ENCODE measurements at regions not wholly inside any gene's neighbourhood (a gene's known extent, or its start where the extent isn't known, plus 50 kb on each side); places are given as distances from the start of the nearest gene placed in this dataset.

- 81% methylated on average over 4 to 5 of the region's 5 CpGs for WGBS, 2 experiments (ENCODE audit: insufficient coverage in 2 of 2)
- Histone ChIP-seq H3K36me3 (ENCODE audit: control insufficient read depth, insufficient read depth, low read length) (no peaks in the 10 kb centered on the region), H3K4me3 (ENCODE audit: extremely low read depth, insufficient read depth, low read length, poor library complexity, severe bottlenecking) (no peak overlapping the region), H3K27ac (ENCODE audit: low read depth, low read length, severe bottlenecking) (no peak overlapping the region), H3K4me1 (ENCODE audit: control insufficient read depth, insufficient read depth, low read length, poor library complexity, severe bottlenecking) (no peaks in the 10 kb centered on the region), H3K9me3 (ENCODE audit: control insufficient read depth, low read length) (no peaks in the 10 kb centered on the region)
Observed at GRCh38 chr1:29779146-29779545, 542.8 kb downstream of the PTPRU start.

DNA sequence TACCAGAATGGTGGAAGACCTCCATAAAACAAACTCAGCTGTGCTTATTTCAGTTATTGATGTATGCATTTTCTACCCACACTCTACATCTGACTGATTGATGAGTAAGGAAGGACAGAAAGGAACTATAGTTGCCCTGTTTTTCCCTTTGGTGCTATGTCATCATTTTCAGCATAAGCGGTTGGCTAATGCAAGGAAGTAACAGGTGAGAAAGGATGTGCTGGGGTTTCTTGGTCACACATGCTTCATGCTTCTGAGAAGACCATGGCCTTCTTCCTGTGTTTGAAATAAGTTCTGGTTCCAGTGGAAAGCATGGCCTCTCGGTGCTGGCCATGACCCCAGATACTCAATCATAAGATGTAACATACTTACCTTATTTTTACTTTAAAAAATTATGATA lies 541.2 kb downstream of the PTPRU start:
- H3K36me3 ChIP-seq (ENCODE audit: control insufficient read depth, insufficient read depth, low read length) = no peaks in the 10 kb centered on the region
- H3K4me3 ChIP-seq (ENCODE audit: extremely low read depth, insufficient read depth, low read length, poor library complexity, severe bottlenecking) = no peak overlapping the region
- 89 to 100% methylated on average over 1 of the region's 2 CpGs for WGBS, 2 experiments (ENCODE audit: insufficient coverage in 2 of 2)
- no peak overlapping the region for H3K27ac ChIP-seq (ENCODE audit: low read depth, low read length, severe bottlenecking)
- no peaks in the 10 kb centered on the region for H3K9me3 ChIP-seq (ENCODE audit: control insufficient read depth, low read length)
- H3K4me1 ChIP-seq (ENCODE audit: control insufficient read depth, insufficient read depth, low read length, poor library complexity, severe bottlenecking) = no peaks in the 10 kb centered on the region

GRCh38 chr1:29774355-29774754 lies 538.0 kb downstream of the PTPRU start:
- Histone ChIP-seq H3K4me3 (ENCODE audit: extremely low read depth, insufficient read depth, low read length, poor library complexity, severe bottlenecking) (no peak overlapping the region), H3K9me3 (ENCODE audit: control insufficient read depth, low read length) (no peaks in the 10 kb centered on the region), H3K27ac (ENCODE audit: low read depth, low read length, severe bottlenecking) (no peak overlapping the region), H3K36me3 (ENCODE audit: control insufficient read depth, insufficient read depth, low read length) (no peaks in the 10 kb centered on the region), H3K4me1 (ENCODE audit: control insufficient read depth, insufficient read depth, low read length, poor library complexity, severe bottlenecking) (no peaks in the 10 kb centered on the region)
- WGBS, 2 experiments (ENCODE audit: insufficient coverage in 2 of 2) = no CpG with 5 or more reads among the region's 2 CpGs

GRCh38 chr1:29772584-29773100 lies 536.3 kb downstream of the PTPRU start:
- WGBS, 2 experiments (ENCODE audit: insufficient coverage in 2 of 2) = 72 to 78% methylated on average over 3 of the region's 4 CpGs
- Histone ChIP-seq H3K4me1 (ENCODE audit: control insufficient read depth, insufficient read depth, low read length, poor library complexity, severe bottlenecking) (no peaks in the 10 kb centered on the region), H3K27ac (ENCODE audit: low read depth, low read length, severe bottlenecking) (no peak overlapping the region), H3K9me3 (ENCODE audit: control insufficient read depth, low read length) (no peaks in the 10 kb centered on the region), H3K36me3 (ENCODE audit: control insufficient read depth, insufficient read depth, low read length) (no peaks in the 10 kb centered on the region), H3K4me3 (ENCODE audit: extremely low read depth, insufficient read depth, low read length, poor library complexity, severe bottlenecking) (no peak overlapping the region)

DNA sequence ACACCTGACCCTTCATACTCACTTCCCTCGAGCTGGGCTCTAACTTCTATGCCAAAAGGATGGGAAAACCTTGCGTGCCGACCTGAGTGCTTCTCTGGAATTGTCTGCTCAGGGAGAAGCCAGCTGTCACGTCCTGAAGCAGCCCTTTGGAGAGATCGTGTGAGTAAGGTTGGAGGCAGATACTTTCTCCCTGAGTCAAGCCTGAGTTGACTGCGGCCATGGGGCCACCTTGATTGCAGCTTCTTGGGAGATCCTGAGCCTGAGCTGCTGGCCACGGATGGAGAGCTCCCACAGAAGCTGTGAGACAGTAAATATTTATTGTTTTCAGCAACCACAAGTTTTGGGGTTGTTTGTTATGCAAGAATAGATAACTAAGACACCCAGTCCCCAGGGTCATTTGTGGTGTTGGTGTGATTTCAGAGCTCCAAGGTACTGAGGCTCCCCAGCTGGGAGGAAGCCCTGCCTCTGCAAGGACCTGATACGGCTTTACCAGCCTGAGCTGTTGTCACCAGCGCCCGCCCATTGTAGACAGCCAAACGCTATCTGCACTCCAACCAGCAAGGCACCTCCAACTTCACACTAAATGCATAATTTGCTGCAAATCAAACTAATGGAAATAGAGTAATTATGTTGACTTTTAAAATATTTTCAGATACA lies 531.6 kb downstream of the PTPRU start:
- H3K4me1 ChIP-seq (ENCODE audit: control insufficient read depth, insufficient read depth, low read length, poor library complexity, severe bottlenecking) = no peaks in the 10 kb centered on the region
- WGBS, 2 experiments (ENCODE audit: insufficient coverage in 2 of 2) = 62 to 70% methylated on average over 2 to 6 of the region's 11 CpGs
- H3K36me3 ChIP-seq (ENCODE audit: control insufficient read depth, insufficient read depth, low read length) = no peaks in the 10 kb centered on the region
- no peaks in the 10 kb centered on the region for H3K9me3 ChIP-seq (ENCODE audit: control insufficient read depth, low read length)
- no peak overlapping the region for H3K4me3 ChIP-seq (ENCODE audit: extremely low read depth, insufficient read depth, low read length, poor library complexity, severe bottlenecking)
- H3K27ac ChIP-seq (ENCODE audit: low read depth, low read length, severe bottlenecking) = no peak overlapping the region

DNA sequence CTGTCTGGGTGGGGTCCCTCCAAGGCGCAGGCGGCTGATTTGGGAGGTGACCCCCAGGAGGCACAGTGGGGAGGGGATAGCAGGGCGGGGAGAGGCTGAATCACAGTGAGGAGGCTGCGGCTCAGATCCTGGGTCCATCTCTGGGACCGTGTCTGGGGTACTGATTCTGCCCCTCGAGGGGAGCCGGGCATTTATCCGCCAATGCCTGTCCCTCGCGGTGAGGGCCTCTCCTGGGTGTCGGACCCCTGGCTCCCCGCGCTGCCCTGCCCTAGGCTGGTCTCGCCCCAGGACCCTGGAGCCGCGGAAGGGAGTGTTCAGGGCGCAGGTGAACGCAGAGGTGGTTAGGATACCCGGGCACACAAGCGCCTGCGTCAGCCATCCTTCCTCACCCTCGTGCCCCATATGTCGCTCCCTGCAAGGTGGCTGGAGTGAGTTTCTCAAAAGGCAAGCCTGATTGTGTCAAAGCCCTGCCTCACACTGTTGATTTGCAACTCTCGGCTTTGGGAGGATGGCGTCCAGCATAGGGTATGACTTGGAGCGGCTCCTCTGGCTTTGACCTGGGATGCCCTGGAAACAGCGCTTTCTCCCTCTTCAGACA lies 530.9 kb downstream of the PTPRU start:
- Histone ChIP-seq H3K9me3 (ENCODE audit: control insufficient read depth, low read length) (no peaks in the 10 kb centered on the region), H3K27ac (ENCODE audit: low read depth, low read length, severe bottlenecking) (no peak overlapping the region), H3K36me3 (ENCODE audit: control insufficient read depth, insufficient read depth, low read length) (no peaks in the 10 kb centered on the region), H3K4me1 (ENCODE audit: control insufficient read depth, insufficient read depth, low read length, poor library complexity, severe bottlenecking) (no peaks in the 10 kb centered on the region), H3K4me3 (ENCODE audit: extremely low read depth, insufficient read depth, low read length, poor library complexity, severe bottlenecking) (no peak overlapping the region)
- WGBS, 2 experiments (ENCODE audit: insufficient coverage in 2 of 2) = 88 to 90% methylated on average over 24 to 25 of the region's 27 CpGs

- 77 to 86% methylated on average over 2 of the region's 3 CpGs for WGBS, 2 experiments (ENCODE audit: insufficient coverage in 2 of 2)
- no peak overlapping the region for H3K4me3 ChIP-seq (ENCODE audit: extremely low read depth, insufficient read depth, low read length, poor library complexity, severe bottlenecking)
Observed at GRCh38 chr1:29762635-29763034, 526.3 kb downstream of the PTPRU start.

DNA sequence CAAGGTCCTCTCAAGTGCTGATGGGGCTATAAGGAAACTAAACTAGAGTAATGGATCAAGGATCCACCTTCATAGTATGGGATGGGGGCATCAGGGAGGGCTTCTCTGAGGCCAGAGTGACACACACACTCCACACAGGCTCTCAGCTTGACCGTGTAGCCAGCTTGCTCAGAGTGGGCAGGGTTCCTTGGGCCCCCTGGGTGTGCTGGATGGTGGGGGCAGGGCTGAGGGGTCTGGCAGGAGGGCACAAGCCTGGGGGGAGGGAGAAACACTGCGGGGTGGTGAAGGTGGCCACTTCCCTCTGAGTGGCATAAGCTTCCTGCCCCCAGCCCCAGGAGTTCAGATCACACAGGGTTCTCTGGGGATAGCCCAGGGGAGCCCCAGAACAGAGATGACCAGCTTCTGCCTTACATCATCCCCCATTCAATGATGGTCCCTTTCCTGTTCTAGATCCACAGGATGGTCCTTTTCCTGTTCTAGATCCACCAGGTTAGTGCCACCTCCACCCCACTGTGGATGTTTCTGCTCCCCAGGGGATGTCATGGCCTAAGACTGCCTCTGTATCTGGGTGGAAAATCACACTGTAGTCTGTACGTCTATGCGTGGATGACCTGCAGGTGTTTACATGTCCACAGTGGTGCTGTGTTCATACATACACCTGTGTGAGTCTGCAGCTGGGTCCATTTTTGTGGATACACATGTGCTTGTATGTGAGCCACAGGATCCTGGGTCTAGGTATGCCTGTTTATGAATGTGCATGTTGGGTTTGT lies 525.0 kb downstream of the PTPRU start:
- H3K27ac ChIP-seq (ENCODE audit: low read depth, low read length, severe bottlenecking) = no peak overlapping the region
- H3K4me3 ChIP-seq (ENCODE audit: extremely low read depth, insufficient read depth, low read length, poor library complexity, severe bottlenecking) = no peak overlapping the region
- H3K4me1 ChIP-seq (ENCODE audit: control insufficient read depth, insufficient read depth, low read length, poor library complexity, severe bottlenecking) = no peaks in the 10 kb centered on the region
- no peaks in the 10 kb centered on the region for H3K36me3 ChIP-seq (ENCODE audit: control insufficient read depth, insufficient read depth, low read length)
- 88 to 100% methylated on average over 1 to 3 of the region's 4 CpGs for WGBS, 2 experiments (ENCODE audit: insufficient coverage in 2 of 2)
- no peaks in the 10 kb centered on the region for H3K9me3 ChIP-seq (ENCODE audit: control insufficient read depth, low read length)

More at GRCh38 chr1:29762635-29763034, 526.3 kb downstream of the PTPRU start:
- no peaks in the 10 kb centered on the region for H3K4me1 ChIP-seq (ENCODE audit: control insufficient read depth, insufficient read depth, low read length, poor library complexity, severe bottlenecking)
- H3K27ac ChIP-seq (ENCODE audit: low read depth, low read length, severe bottlenecking) = no peak overlapping the region
- H3K36me3 ChIP-seq (ENCODE audit: control insufficient read depth, insufficient read depth, low read length) = no peaks in the 10 kb centered on the region
- H3K9me3 ChIP-seq (ENCODE audit: control insufficient read depth, low read length) = no peaks in the 10 kb centered on the region

GRCh38 chr1:29760067-29760564 lies 523.8 kb downstream of the PTPRU start:
- 86 to 93% methylated on average over 7 of the region's 7 CpGs for WGBS, 2 experiments (ENCODE audit: insufficient coverage in 2 of 2)
- Histone ChIP-seq H3K36me3 (ENCODE audit: control insufficient read depth, insufficient read depth, low read length) (no peaks in the 10 kb centered on the region), H3K27ac (ENCODE audit: low read depth, low read length, severe bottlenecking) (no peak overlapping the region), H3K4me3 (ENCODE audit: extremely low read depth, insufficient read depth, low read length, poor library complexity, severe bottlenecking) (no peak overlapping the region), H3K9me3 (ENCODE audit: control insufficient read depth, low read length) (no peaks in the 10 kb centered on the region), H3K4me1 (ENCODE audit: control insufficient read depth, insufficient read depth, low read length, poor library complexity, severe bottlenecking) (no peaks in the 10 kb centered on the region)

- H3K4me3 ChIP-seq (ENCODE audit: extremely low read depth, insufficient read depth, low read length, poor library complexity, severe bottlenecking) = no peak overlapping the region
- H3K36me3 ChIP-seq (ENCODE audit: control insufficient read depth, insufficient read depth, low read length) = no peaks in the 10 kb centered on the region
- H3K27ac ChIP-seq (ENCODE audit: low read depth, low read length, severe bottlenecking) = no peak overlapping the region
- no peaks in the 10 kb centered on the region for H3K4me1 ChIP-seq (ENCODE audit: control insufficient read depth, insufficient read depth, low read length, poor library complexity, severe bottlenecking)
- 80 to 81% methylated on average over 5 of the region's 5 CpGs for WGBS, 2 experiments (ENCODE audit: insufficient coverage in 2 of 2)
- no peaks in the 10 kb centered on the region for H3K9me3 ChIP-seq (ENCODE audit: control insufficient read depth, low read length)
Observed at GRCh38 chr1:29758781-29759499, 522.6 kb downstream of the PTPRU start.

Measured in mesodermal cell (in vitro differentiated cells).